HCT116 (cell line): ENCODE measurements at regions not wholly inside any gene's neighbourhood (a gene's known extent, or its start where the extent isn't known, plus 50 kb on each side); places are given as distances from the start of the nearest gene placed in this dataset.

Source experiments
- ATAC-seq: fragments of 200-7000 bp; cut with Tn5 transposase; 2 replicates; pipeline ENCODE4 v1.9.1; 2020; ENCODE audit warnings: mild to moderate bottlenecking, moderate library complexity
- BruUV-seq: library from RNA; stranded (reverse); fragments of 400-500 nt; replicated peaks from 2 replicates; lab custom pipeline; 2021; lab: Mats Ljungman, UMichigan
- CTCF ChIA-PET: fragments of 300-600 bp; sonication (Branson Sonifier 250); formaldehyde crosslinking; loops from one replicate; lab custom pipeline; 2021; ENCODE audit warnings: antibody characterized with exemption; lab: Charles Lee
- POLR2A ChIA-PET: fragments of 300-600, 350-600 bp; sonication (Branson Sonifier 250); formaldehyde crosslinking; loops from one replicate; lab custom pipeline; 2021; ENCODE audit warnings: antibody characterized with exemption; lab: Charles Lee
- RAD21 ChIA-PET, 2 experiments: fragments of 300-600 bp; sonication (Branson Sonifier 250); formaldehyde crosslinking; loops; one replicate each; lab custom pipeline; 2023; ENCODE audit warnings: low total read pairs in 2 of 2; ENCODE audit not compliant: uncharacterized antibody in 2 of 2, unreplicated experiment in 2 of 2, low non-redundant PET in 1 of 2; lab: Charles Lee
- DNase-seq: peaks from one replicate; pipeline ENCODE4 v3.0.0-alpha.2; 2010; ENCODE audit warnings: low read depth, low spot score
- H2AFZ ChIP-seq: fragments of 200-600 bp; shearing (Covaris generic), sonication (generic); 2 replicates; pipeline ENCODE4 v1.6.1; 2017; ENCODE audit warnings: low read depth, mixed run types, mixed read lengths, antibody characterized with exemption, low read length; ENCODE audit not compliant: poor library complexity, severe bottlenecking
- H3K27ac ChIP-seq: 2 replicates; pipeline ENCODE4 v1.5.1; 2012; ENCODE audit warnings: low read depth, low read length
- H3K27me3 ChIP-seq: fragments of 200-600 bp; sonication (generic); 2 replicates; pipeline ENCODE4 v1.6.1; 2016; ENCODE audit warnings: mixed run types, low read length, mixed read lengths; ENCODE audit not compliant: insufficient read depth
- H3K36me3 ChIP-seq, 2 experiments: fragments of 200-500 bp in 1 of 2; fragments of 200-600 bp in 1 of 2; sonication (Bioruptor generic) in 1 of 2; sonication (generic) in 1 of 2; 2 replicates each; pipeline versions ENCODE4 v1.5.1 to v1.6.1; 2014 to 2016; ENCODE audit warnings: low read length in 2 of 2, inconsistent platforms in 1 of 2, mixed read lengths in 1 of 2, mixed run types in 1 of 2; ENCODE audit not compliant: insufficient read depth in 2 of 2, control insufficient read depth in 1 of 2
- H3K4me1 ChIP-seq, 2 experiments: fragments of 200-600 bp in 1 of 2; sonication (generic) in 1 of 2; 2 replicates each; pipeline versions ENCODE4 v1.5.1 to v1.6.1; 2012 to 2017; ENCODE audit warnings: low read length in 2 of 2, inconsistent platforms in 1 of 2, mild to moderate bottlenecking in 1 of 2, mixed read lengths in 1 of 2, mixed run types in 1 of 2, moderate library complexity in 1 of 2; ENCODE audit not compliant: insufficient read depth in 2 of 2, control insufficient read depth in 1 of 2
- H3K4me2 ChIP-seq: fragments of 200-600 bp; sonication (generic); 2 replicates; pipeline ENCODE4 v1.6.1; 2017; ENCODE audit warnings: mixed run types, low read length, mixed read lengths
- H3K4me3 ChIP-seq, 2 experiments: fragments of 200-600 bp in 1 of 2; sonication (generic) in 1 of 2; replicated peaks in 1 of 2; 2 replicates each; pipeline ENCODE4 v1.5.1; 2011 to 2016; ENCODE audit warnings: low read length in 2 of 2, control low read depth in 1 of 2, low read depth in 1 of 2, mild to moderate bottlenecking in 1 of 2, mixed read lengths in 1 of 2, mixed run types in 1 of 2
- H3K79me2 ChIP-seq: fragments of 200-600 bp; sonication (generic); 2 replicates; pipeline ENCODE4 v1.6.1; 2017; ENCODE audit warnings: mild to moderate bottlenecking, mixed run types, low read length, moderate library complexity, mixed read lengths; ENCODE audit not compliant: insufficient read depth
- H3K9ac ChIP-seq: fragments of 200-600 bp; sonication (generic); 2 replicates; pipeline ENCODE4 v1.6.1; 2016; ENCODE audit warnings: low read length, mixed read lengths
- H3K9me2 ChIP-seq: fragments of 200-600 bp; sonication (generic), shearing (Covaris generic); 2 replicates; pipeline ENCODE4 v1.6.1; 2017; ENCODE audit warnings: mixed run types, mild to moderate bottlenecking, moderate library complexity; ENCODE audit not compliant: insufficient read depth
- H3K9me3 ChIP-seq, 2 experiments: fragments of 200-500 bp in 1 of 2; fragments of 200-600 bp in 1 of 2; sonication (Bioruptor generic) in 1 of 2; sonication (generic) in 1 of 2; 2 replicates each; pipeline ENCODE4 v1.6.1; 2014 to 2017; ENCODE audit warnings: low read length in 2 of 2, mixed read lengths in 2 of 2, inconsistent platforms in 1 of 2, low read depth in 1 of 2, mild to moderate bottlenecking in 1 of 2, mixed run types in 1 of 2, moderate library complexity in 1 of 2; ENCODE audit not compliant: control insufficient read depth in 1 of 2, insufficient read depth in 1 of 2
- H4K20me1 ChIP-seq: fragments of 200-600 bp; sonication (generic), shearing (Covaris generic); 2 replicates; pipeline ENCODE4 v1.6.1; 2017; ENCODE audit warnings: mixed run types, mild to moderate bottlenecking, moderate library complexity; ENCODE audit not compliant: insufficient read depth
- CBX3 ChIP-seq: IDR thresholded peaks from 2 replicates; pipeline ENCODE4 v1.6.1; 2012; ENCODE audit warnings: low read depth
- CEBPB ChIP-seq: IDR thresholded peaks from 2 replicates; pipeline ENCODE4 v1.6.1; 2012; ENCODE audit warnings: low read depth
- ELF1 ChIP-seq: IDR thresholded peaks from 2 replicates; pipeline ENCODE4 v1.6.1; 2012; ENCODE audit warnings: low read depth, borderline replicate concordance
- EZH2 ChIP-seq: fragments of 200-600 bp; sonication (generic); IDR thresholded peaks from 2 replicates; pipeline ENCODE4 v1.6.1; 2017; ENCODE audit warnings: antibody characterized with exemption, mixed run types
- JUND ChIP-seq: IDR thresholded peaks from 2 replicates; pipeline ENCODE4 v1.6.1; 2012
- POLR2A ChIP-seq: IDR thresholded peaks from 2 replicates; pipeline ENCODE4 v1.7.0; 2011; ENCODE audit warnings: borderline replicate concordance; ENCODE audit not compliant: insufficient read depth, insufficient read length; ENCODE audit errors: extremely low read depth
- SIN3A ChIP-seq: IDR thresholded peaks from 2 replicates; pipeline ENCODE4 v1.6.1; 2012; ENCODE audit warnings: low read depth
- ZNF274 ChIP-seq: fragments of 200-500 bp; sonication (Bioruptor generic); IDR thresholded peaks from 2 replicates; pipeline ENCODE4 v1.6.1; 2014; ENCODE audit warnings: mild to moderate bottlenecking, low read depth, low read length, inconsistent platforms
- intact Hi-C: fragments of 100-400 bp; cut with micrococcal nuclease; formaldehyde crosslinking; loops from 2 replicates; pipeline ENCODE4 v1.10.0; 2022
- TF ChIP-seq, protein P1 (sequence below): IDR thresholded peaks from 2 replicates; pipeline ENCODE4 v1.6.1; 2012
- TF ChIP-seq, protein P2 (sequence below): IDR thresholded peaks from 2 replicates; pipeline ENCODE4 v1.6.1; 2012; ENCODE audit warnings: low read depth
- TF ChIP-seq, protein P3 (sequence below), 3 experiments: fragments of 200-600 bp in 1 of 3; sonication (generic) in 1 of 3; IDR thresholded peaks in 2 of 3; conservative IDR thresholded peaks in 1 of 3; 2 replicates each; pipeline ENCODE4 v1.5.1; 2012 to 2017; ENCODE audit warnings: low read depth in 2 of 3, low read length in 2 of 3, antibody characterized with exemption in 1 of 3, borderline replicate concordance in 1 of 3, control low read depth in 1 of 3, mild to moderate bottlenecking in 1 of 3, mixed read lengths in 1 of 3, mixed run types in 1 of 3, moderate library complexity in 1 of 3; ENCODE audit not compliant: insufficient read depth in 1 of 3

DNA sequence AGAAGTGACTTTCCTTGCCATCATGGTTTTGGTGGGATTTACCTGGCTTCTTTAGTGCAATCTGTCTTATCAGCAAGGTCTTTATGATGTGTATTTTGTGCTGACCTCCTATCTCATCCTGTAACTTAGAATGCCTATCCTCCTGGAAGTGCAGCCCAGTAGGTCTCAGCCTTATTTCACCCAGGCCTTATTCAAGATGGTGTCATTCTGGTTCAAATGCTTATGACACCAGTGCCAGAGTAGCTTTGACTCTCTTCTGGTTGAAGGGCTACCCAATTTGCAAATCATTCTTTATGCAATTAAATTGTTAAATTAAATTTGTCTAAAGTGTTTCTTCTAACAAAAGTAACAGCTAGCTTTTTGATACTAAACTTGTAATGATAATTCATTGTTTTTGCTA is 58.8 kb upstream of the PRDM9 start:
- Histone ChIP-seq H3K36me3 (no peaks in the 10 kb centered on the region), H3K9ac (no peak overlapping the region), H3K27me3 (no peaks in the 10 kb centered on the region), H4K20me1 (no peaks in the 10 kb centered on the region), H3K4me2 (no peak overlapping the region), H3K4me3 (no peak overlapping the region), H3K79me2 (no peaks in the 10 kb centered on the region), H3K9me3 (peaks cover 23 to 33% of the 10 kb centered on the region in 2 experiments; a peak in 3 of 4 replicates), H3K4me1 (no peaks in the 10 kb centered on the region; a peak in 1 of 4 replicates), H2AFZ (no peak overlapping the region), H3K9me2 (no peaks in the 10 kb centered on the region), H3K27ac (no peak overlapping the region)
- ChIA-PET RAD21 (no interaction called here), POLR2A (no interaction called here), CTCF (no interaction called here)
- no peak for ATAC-seq
- intact Hi-C loops, result no loop called here
- no peak for DNase-seq
- BruUV-seq, result no TSS peak
- TF ChIP-seq EZH2 (no peak), ZNF274 (no peak), CEBPB (no peak)

DNA sequence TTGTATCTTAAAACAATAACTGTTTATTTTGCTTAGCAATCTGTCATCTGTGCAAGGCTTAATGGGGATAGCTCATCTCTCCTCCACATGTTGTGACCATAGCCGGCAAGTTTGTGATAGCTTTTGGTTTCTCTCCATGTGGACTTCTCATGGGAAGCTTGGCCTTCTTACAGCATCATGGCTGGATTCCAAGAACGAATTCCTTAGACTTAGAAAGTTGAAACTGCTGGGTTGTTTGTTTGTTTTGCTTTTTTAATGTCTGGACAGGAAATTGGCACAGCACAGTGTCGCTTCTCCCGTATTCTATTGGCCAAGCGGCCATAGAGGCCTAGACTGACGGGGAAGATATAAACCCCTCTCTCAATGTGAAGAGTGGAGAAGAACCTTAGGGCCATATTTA is 61.0 kb upstream of the PRDM9 start:
- no peaks in the 10 kb centered on the region for H3K9me2 ChIP-seq
- H3K27ac ChIP-seq, result no peak overlapping the region
- ATAC-seq, result no peak
- ChIA-PET CTCF (no interaction called here), RAD21 (no interaction called here), POLR2A (no interaction called here)
- H3K27me3 ChIP-seq, result no peaks in the 10 kb centered on the region
- TF ChIP-seq POLR2A (no peak), SIN3A (no peak), ELF1 (no peak), CBX3 (no peak), JUND (no peak)
- TF ChIP-seq, protein P1, sequence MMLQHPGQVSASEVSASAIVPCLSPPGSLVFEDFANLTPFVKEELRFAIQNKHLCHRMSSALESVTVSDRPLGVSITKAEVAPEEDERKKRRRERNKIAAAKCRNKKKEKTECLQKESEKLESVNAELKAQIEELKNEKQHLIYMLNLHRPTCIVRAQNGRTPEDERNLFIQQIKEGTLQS, result no peak
- TF ChIP-seq, protein P2, sequence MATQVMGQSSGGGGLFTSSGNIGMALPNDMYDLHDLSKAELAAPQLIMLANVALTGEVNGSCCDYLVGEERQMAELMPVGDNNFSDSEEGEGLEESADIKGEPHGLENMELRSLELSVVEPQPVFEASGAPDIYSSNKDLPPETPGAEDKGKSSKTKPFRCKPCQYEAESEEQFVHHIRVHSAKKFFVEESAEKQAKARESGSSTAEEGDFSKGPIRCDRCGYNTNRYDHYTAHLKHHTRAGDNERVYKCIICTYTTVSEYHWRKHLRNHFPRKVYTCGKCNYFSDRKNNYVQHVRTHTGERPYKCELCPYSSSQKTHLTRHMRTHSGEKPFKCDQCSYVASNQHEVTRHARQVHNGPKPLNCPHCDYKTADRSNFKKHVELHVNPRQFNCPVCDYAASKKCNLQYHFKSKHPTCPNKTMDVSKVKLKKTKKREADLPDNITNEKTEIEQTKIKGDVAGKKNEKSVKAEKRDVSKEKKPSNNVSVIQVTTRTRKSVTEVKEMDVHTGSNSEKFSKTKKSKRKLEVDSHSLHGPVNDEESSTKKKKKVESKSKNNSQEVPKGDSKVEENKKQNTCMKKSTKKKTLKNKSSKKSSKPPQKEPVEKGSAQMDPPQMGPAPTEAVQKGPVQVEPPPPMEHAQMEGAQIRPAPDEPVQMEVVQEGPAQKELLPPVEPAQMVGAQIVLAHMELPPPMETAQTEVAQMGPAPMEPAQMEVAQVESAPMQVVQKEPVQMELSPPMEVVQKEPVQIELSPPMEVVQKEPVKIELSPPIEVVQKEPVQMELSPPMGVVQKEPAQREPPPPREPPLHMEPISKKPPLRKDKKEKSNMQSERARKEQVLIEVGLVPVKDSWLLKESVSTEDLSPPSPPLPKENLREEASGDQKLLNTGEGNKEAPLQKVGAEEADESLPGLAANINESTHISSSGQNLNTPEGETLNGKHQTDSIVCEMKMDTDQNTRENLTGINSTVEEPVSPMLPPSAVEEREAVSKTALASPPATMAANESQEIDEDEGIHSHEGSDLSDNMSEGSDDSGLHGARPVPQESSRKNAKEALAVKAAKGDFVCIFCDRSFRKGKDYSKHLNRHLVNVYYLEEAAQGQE, result no peak
- TF ChIP-seq, protein P3, sequence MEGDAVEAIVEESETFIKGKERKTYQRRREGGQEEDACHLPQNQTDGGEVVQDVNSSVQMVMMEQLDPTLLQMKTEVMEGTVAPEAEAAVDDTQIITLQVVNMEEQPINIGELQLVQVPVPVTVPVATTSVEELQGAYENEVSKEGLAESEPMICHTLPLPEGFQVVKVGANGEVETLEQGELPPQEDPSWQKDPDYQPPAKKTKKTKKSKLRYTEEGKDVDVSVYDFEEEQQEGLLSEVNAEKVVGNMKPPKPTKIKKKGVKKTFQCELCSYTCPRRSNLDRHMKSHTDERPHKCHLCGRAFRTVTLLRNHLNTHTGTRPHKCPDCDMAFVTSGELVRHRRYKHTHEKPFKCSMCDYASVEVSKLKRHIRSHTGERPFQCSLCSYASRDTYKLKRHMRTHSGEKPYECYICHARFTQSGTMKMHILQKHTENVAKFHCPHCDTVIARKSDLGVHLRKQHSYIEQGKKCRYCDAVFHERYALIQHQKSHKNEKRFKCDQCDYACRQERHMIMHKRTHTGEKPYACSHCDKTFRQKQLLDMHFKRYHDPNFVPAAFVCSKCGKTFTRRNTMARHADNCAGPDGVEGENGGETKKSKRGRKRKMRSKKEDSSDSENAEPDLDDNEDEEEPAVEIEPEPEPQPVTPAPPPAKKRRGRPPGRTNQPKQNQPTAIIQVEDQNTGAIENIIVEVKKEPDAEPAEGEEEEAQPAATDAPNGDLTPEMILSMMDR (IDR thresholded peaks at IDR 0.05 in 2 of 3, conservative IDR thresholded peaks at IDR 0.05 in 1 of 3; ENCODE audit: borderline replicate concordance in 1 of 3, insufficient read depth in 1 of 3, low read depth in 2 of 3, low read length in 2 of 3), result no peak
- H3K36me3 ChIP-seq, result no peaks in the 10 kb centered on the region
- DNase-seq, result no peak
- no peaks in the 10 kb centered on the region; the same call in 1 of the 2 replicates for H4K20me1 ChIP-seq
- peaks cover 23 to 33% of the 10 kb centered on the region in 2 experiments; a peak in 3 of 4 replicates for H3K9me3 ChIP-seq
- no peaks in the 10 kb centered on the region for H3K79me2 ChIP-seq
- H3K4me1 ChIP-seq, result no peaks in the 10 kb centered on the region; a peak in 1 of 4 replicates
- no peak overlapping the region for H3K9ac ChIP-seq
- intact Hi-C loops, result no loop called here
- BruUV-seq, result no TSS peak
- H3K4me3 ChIP-seq, result no peak overlapping the region
- H3K4me2 ChIP-seq, result no peak overlapping the region
- H2AFZ ChIP-seq, result no peak overlapping the region
